ENCODE measurements at regions not wholly inside any gene's neighbourhood (a gene's known extent, or its start where the extent isn't known, plus 50 kb on each side); places are given as distances from the start of the nearest gene placed in this dataset.
"Not testable (repeated sequence)": the region's sequence is repeated elsewhere in the genome, so short reads cannot be mapped to it uniquely, and the experiment has no call there.

GRCh38 chr1:187922255-187922654 is 1093.5 kb downstream of the PLA2G4A start:
- Histone ChIP-seq H3K4me3 (ENCODE audit: low read length) (no peak overlapping the region), H3K27me3 (ENCODE audit: insufficient read depth, low read length) (no peaks in the 10 kb centered on the region), H2AFZ (ENCODE audit: low read depth, low read length) (no peak overlapping the region), H3K36me3 (ENCODE audit: insufficient read depth, low read length) (no peaks in the 10 kb centered on the region), H3K4me1 (ENCODE audit: insufficient read depth, low read length) (no peaks in the 10 kb centered on the region), H3K9me3 (ENCODE audit: low read length) (no peaks in the 10 kb centered on the region)

GRCh38 chr1:187924252-187924651 is 1095.5 kb downstream of the PLA2G4A start:
- Histone ChIP-seq H2AFZ (ENCODE audit: low read depth, low read length) (no peak overlapping the region), H3K4me3 (ENCODE audit: low read length) (no peak overlapping the region), H3K4me1 (ENCODE audit: insufficient read depth, low read length) (peaks cover 10% of the 10 kb centered on the region), H3K27me3 (ENCODE audit: insufficient read depth, low read length) (no peaks in the 10 kb centered on the region), H3K36me3 (ENCODE audit: insufficient read depth, low read length) (no peaks in the 10 kb centered on the region), H3K9me3 (ENCODE audit: low read length) (no peaks in the 10 kb centered on the region)

DNA sequence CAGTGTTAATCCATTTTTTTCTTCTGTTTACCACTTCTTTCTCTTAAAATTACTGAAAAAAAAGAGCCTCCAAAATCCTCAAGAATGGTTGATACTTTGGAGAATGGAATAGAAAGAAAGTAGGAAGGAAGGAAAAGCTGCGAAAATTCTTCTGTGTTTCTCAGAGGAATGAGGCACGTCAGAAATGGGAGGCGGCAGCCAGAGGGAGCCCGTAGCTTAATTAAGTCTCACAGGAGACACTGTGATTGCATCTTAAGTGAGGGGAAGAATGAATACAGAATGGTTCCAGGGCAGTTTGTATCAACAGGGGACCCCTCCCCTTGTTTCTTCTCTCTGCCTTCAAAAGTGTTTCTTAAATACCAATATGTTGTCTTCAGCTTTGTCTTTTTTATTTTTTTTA is 1099.5 kb downstream of the PLA2G4A start:
- H3K4me3 ChIP-seq (ENCODE audit: low read length) = no peak overlapping the region
- H3K4me1 ChIP-seq (ENCODE audit: insufficient read depth, low read length) = peaks cover 10% of the 10 kb centered on the region
- no peaks in the 10 kb centered on the region for H3K9me3 ChIP-seq (ENCODE audit: low read length)
- H3K27me3 ChIP-seq (ENCODE audit: insufficient read depth, low read length) = no peaks in the 10 kb centered on the region
- H3K36me3 ChIP-seq (ENCODE audit: insufficient read depth, low read length) = no peaks in the 10 kb centered on the region
- H2AFZ ChIP-seq (ENCODE audit: low read depth, low read length) = peak overlapping the region; percentile 72

- no peak overlapping the region for H3K4me3 ChIP-seq (ENCODE audit: low read length)
- no peaks in the 10 kb centered on the region for H3K36me3 ChIP-seq (ENCODE audit: insufficient read depth, low read length)
- no peaks in the 10 kb centered on the region for H3K9me3 ChIP-seq (ENCODE audit: low read length)
- peak overlapping the region; percentile 72 for H2AFZ ChIP-seq (ENCODE audit: low read depth, low read length)
- H3K27me3 ChIP-seq (ENCODE audit: insufficient read depth, low read length) = no peaks in the 10 kb centered on the region
- peaks cover 10% of the 10 kb centered on the region for H3K4me1 ChIP-seq (ENCODE audit: insufficient read depth, low read length)
These were observed 1099.9 kb downstream of the PLA2G4A start for GRCh38 chr1:187928696-187929095.

DNA sequence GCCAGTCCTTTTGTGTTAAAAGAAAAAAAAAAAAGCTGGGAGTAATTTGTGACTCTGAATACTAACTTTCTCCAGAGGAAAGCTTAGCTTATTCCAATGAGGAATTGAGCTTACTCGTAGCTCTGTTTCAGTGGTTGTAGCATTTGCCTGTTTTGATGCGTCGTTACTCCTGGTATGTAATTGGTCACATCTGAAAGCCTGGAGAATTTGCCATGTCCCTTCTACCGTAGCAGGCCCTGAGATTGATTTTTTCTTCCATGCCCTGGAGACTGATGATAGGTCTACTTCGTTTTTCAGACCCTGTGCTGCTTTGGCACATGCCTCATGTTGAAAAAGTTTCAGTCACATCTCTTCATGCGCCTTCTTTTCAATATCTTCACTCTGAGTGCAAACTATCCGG is 1103.0 kb downstream of the PLA2G4A start:
- H3K4me1 ChIP-seq (ENCODE audit: insufficient read depth, low read length) = peaks cover 10% of the 10 kb centered on the region
- no peaks in the 10 kb centered on the region for H3K36me3 ChIP-seq (ENCODE audit: insufficient read depth, low read length)
- H3K4me3 ChIP-seq (ENCODE audit: low read length) = no peak overlapping the region
- no peaks in the 10 kb centered on the region for H3K9me3 ChIP-seq (ENCODE audit: low read length)
- no peaks in the 10 kb centered on the region for H3K27me3 ChIP-seq (ENCODE audit: insufficient read depth, low read length)
- no peak overlapping the region for H2AFZ ChIP-seq (ENCODE audit: low read depth, low read length)

- no peaks in the 10 kb centered on the region for H3K36me3 ChIP-seq (ENCODE audit: insufficient read depth, low read length)
- no peak overlapping the region for H2AFZ ChIP-seq (ENCODE audit: low read depth, low read length)
- H3K4me1 ChIP-seq (ENCODE audit: insufficient read depth, low read length) = peaks cover 3% of the 10 kb centered on the region
- no peak overlapping the region for H3K4me3 ChIP-seq (ENCODE audit: low read length)
- H3K9me3 ChIP-seq (ENCODE audit: low read length) = no peaks in the 10 kb centered on the region
- H3K27me3 ChIP-seq (ENCODE audit: insufficient read depth, low read length) = no peaks in the 10 kb centered on the region
These were observed 1105.0 kb downstream of the PLA2G4A start for GRCh38 chr1:187933562-187934419.

DNA sequence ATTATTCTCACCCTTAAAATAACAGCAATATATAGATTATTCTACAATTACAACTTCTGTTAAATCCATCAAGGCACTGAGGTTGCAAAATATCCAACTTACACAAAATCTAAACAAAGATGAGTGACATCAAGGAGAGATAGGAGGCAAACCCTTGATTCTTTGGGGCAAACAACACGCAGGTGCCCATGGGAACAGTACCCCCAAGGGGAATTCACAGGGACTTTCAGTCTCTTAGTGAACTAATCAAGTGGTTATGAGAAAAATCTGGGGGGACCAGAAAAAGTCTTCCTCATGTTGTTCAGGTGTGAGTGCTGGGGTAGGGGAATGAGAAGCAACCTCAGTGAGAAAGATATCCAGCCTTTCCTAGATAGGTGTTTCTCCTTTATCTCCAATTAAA is 1107.9 kb downstream of the PLA2G4A start:
- no peaks in the 10 kb centered on the region for H3K9me3 ChIP-seq (ENCODE audit: low read length)
- no peaks in the 10 kb centered on the region for H3K36me3 ChIP-seq (ENCODE audit: insufficient read depth, low read length)
- H3K27me3 ChIP-seq (ENCODE audit: insufficient read depth, low read length) = no peaks in the 10 kb centered on the region
- no peak overlapping the region for H2AFZ ChIP-seq (ENCODE audit: low read depth, low read length)
- no peaks in the 10 kb centered on the region for H3K4me1 ChIP-seq (ENCODE audit: insufficient read depth, low read length)
- H3K4me3 ChIP-seq (ENCODE audit: low read length) = no peak overlapping the region

- H2AFZ ChIP-seq (ENCODE audit: low read depth, low read length) = no peak overlapping the region
- H3K27me3 ChIP-seq (ENCODE audit: insufficient read depth, low read length) = no peaks in the 10 kb centered on the region
- H3K36me3 ChIP-seq (ENCODE audit: insufficient read depth, low read length) = no peaks in the 10 kb centered on the region
- no peak overlapping the region for H3K4me3 ChIP-seq (ENCODE audit: low read length)
- no peaks in the 10 kb centered on the region for H3K9me3 ChIP-seq (ENCODE audit: low read length)
- no peaks in the 10 kb centered on the region for H3K4me1 ChIP-seq (ENCODE audit: insufficient read depth, low read length)
These were observed 1109.3 kb downstream of the PLA2G4A start for GRCh38 chr1:187938092-187938491.

- Histone ChIP-seq H3K4me1 (ENCODE audit: insufficient read depth, low read length) (no peaks in the 10 kb centered on the region), H3K4me3 (ENCODE audit: low read length) (no peak overlapping the region)
These were observed 1114.2 kb downstream of the PLA2G4A start for GRCh38 chr1:187942986-187943385.

DNA sequence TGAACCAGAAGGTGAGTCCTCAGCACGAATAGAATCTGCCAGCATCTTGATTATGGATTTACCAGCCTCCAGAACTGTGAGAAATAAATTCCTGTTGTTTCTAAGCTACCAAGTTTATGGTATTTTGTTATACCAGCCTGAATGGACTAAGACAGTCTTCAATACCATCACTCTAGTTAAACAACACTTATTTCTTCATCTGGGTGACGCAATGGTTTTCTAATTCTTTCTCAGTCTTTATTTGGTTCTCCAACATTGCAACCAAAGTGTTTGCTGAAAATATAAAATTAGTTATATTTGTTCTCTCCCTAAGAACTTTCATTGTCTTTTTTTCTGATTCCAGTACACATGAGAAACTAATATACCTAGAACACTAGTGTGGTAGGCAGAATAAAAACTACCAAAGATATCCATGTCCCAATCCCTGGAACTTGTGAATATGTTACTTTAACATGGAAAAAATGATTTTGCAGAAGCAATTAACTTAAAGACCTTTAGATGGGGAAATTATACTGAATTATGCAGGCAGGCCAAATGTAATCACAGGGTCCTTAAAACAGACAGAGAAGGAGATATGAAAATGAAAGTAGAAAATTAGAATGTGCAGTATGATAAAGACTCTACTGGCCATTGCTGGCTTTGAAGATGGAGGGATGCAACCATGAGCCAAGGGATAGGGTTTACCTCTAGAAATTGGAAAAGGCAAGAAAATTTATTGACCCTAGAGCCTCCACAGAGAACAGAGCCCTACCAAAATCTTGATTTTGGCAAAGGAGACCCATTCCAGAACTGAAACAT is 1115.1 kb downstream of the PLA2G4A start:
- Histone ChIP-seq H3K4me3 (ENCODE audit: low read length) (no peak overlapping the region), H3K4me1 (ENCODE audit: insufficient read depth, low read length) (no peaks in the 10 kb centered on the region), H3K9me3 (ENCODE audit: low read length) (no peaks in the 10 kb centered on the region), H2AFZ (ENCODE audit: low read depth, low read length) (no peak overlapping the region), H3K27me3 (ENCODE audit: insufficient read depth, low read length) (no peaks in the 10 kb centered on the region), H3K36me3 (ENCODE audit: insufficient read depth, low read length) (no peaks in the 10 kb centered on the region)

More at GRCh38 chr1:187942986-187943385, 1114.2 kb downstream of the PLA2G4A start:
- H2AFZ ChIP-seq (ENCODE audit: low read depth, low read length) = no peak overlapping the region
- H3K36me3 ChIP-seq (ENCODE audit: insufficient read depth, low read length) = no peaks in the 10 kb centered on the region
- H3K27me3 ChIP-seq (ENCODE audit: insufficient read depth, low read length) = no peaks in the 10 kb centered on the region
- no peaks in the 10 kb centered on the region for H3K9me3 ChIP-seq (ENCODE audit: low read length)

DNA sequence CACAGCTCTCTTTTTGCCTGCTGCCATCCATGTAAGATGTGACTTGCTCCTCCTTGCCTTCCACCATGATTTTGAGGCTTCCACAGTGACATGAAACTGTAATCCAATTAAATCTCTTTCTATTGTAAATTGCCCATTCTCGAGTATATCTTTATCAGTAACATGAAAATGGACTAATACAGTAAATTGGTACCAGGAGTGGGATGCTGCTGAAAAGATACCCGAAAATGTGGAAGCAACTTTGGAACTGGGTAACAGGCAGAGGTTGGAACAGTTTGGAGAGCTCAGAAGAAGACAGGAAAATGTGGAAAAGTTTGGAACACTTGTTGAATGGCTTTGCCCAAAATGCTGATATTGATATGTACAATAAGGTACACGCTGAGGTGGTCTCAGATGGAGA is 1117.9 kb downstream of the PLA2G4A start:
- H3K9me3 ChIP-seq (ENCODE audit: low read length); H3K27me3 ChIP-seq (ENCODE audit: insufficient read depth, low read length); H2AFZ ChIP-seq (ENCODE audit: low read depth, low read length); H3K4me1 ChIP-seq (ENCODE audit: insufficient read depth, low read length); H3K36me3 ChIP-seq (ENCODE audit: insufficient read depth, low read length); H3K4me3 ChIP-seq (ENCODE audit: low read length): not testable (repeated sequence)

DNA sequence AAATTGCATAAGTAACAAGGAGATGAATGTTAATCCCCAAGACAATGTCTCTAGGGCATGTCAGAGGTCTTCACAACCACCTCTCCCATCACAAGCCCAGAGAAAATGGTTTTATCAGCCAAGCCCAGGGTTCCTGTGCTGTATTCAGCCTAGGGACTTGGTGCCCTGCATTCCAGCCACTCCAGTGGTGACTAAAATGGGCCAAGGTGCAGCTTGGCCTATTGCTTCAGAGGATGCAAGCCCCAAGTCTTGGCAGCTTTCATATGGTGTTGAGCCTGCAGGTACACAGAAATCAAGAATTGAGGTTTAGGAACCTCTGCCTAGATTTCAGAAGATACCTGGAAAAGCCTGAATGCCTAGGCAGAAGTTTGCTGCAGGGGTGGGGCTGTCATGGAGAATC is 1118.6 kb downstream of the PLA2G4A start:
- no peaks in the 10 kb centered on the region for H3K27me3 ChIP-seq (ENCODE audit: insufficient read depth, low read length)
- no peak overlapping the region for H3K4me3 ChIP-seq (ENCODE audit: low read length)

DNA sequence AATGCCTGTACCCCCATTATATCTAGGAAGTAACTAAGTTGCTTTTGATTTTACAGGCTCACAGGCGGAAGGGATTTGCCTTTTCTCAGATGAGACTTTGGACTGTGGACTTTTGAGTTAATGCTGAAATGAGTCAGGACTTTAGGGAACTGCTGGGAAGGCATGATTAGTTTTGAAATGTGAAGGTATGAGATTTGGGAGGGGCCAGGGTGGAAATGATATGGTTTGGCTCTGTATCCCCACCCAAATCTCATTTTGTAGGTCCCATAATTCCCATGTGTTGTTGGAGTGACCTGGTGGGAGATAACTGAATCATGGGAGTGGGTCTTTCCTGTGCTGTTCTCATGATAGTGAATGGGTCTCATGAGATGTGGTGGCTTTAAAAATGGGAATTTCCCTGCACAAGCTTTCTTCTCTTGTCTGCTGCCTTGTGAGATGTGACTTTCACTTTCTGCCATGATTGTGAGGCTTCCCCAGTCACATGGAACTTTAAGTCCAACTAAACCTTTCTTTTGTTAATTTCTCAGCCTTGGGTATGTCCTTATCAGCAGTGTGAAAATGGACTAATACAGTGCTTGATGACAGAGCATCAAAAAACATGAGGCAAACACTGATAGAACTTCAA is 1119.5 kb downstream of the PLA2G4A start:
- Histone ChIP-seq H3K36me3 (ENCODE audit: insufficient read depth, low read length) (no peaks in the 10 kb centered on the region), H3K27me3 (ENCODE audit: insufficient read depth, low read length) (no peaks in the 10 kb centered on the region)

More for the DNA sequence above, 1118.6 kb downstream of the PLA2G4A start:
- H3K9me3 ChIP-seq (ENCODE audit: low read length) = no peaks in the 10 kb centered on the region
- no peaks in the 10 kb centered on the region for H3K36me3 ChIP-seq (ENCODE audit: insufficient read depth, low read length)
- no peaks in the 10 kb centered on the region for H3K4me1 ChIP-seq (ENCODE audit: insufficient read depth, low read length)
- no peak overlapping the region for H2AFZ ChIP-seq (ENCODE audit: low read depth, low read length)

More for the DNA sequence above, 1119.5 kb downstream of the PLA2G4A start:
- H3K4me3 ChIP-seq (ENCODE audit: low read length) = no peak overlapping the region
- H3K9me3 ChIP-seq (ENCODE audit: low read length) = no peaks in the 10 kb centered on the region
- H2AFZ ChIP-seq (ENCODE audit: low read depth, low read length) = no peak overlapping the region
- no peaks in the 10 kb centered on the region for H3K4me1 ChIP-seq (ENCODE audit: insufficient read depth, low read length)

Measured in neuron (in vitro differentiated cells).